ENCODE measurements at regions not wholly inside any gene's neighbourhood (a gene's known extent, or its start where the extent isn't known, plus 50 kb on each side); places are given as distances from the start of the nearest gene placed in this dataset.

DNA sequence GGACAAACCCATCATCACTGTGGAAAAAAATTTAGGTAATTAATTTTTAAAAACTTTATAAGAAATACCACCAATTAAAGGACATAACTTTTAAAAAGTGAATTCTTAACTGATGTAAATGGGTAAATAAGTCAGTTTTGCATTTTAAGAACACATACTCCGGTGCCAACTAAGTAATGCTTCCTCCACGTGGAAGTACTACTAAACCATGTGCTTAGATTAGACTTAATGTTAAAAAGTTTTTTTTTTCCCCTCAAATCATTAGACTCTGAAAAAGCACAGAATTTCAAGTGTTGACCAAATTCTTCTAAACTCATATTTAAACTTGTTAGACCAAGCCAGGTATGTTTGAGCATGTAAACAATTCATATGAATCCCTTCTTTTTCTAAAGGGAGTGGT lies 242.0 kb downstream of the NFKBIZ start:
- H3K27ac ChIP-seq (ENCODE audit: insufficient read depth, low read length): no peak overlapping the region
- no peak for DNase-seq (ENCODE audit: low read depth in 2 of 2)
- H3K4me1 ChIP-seq (ENCODE audit: control insufficient read depth, extremely low read depth, insufficient read depth, low read length): no peaks in the 10 kb centered on the region
- TF ChIP-seq, protein P1, sequence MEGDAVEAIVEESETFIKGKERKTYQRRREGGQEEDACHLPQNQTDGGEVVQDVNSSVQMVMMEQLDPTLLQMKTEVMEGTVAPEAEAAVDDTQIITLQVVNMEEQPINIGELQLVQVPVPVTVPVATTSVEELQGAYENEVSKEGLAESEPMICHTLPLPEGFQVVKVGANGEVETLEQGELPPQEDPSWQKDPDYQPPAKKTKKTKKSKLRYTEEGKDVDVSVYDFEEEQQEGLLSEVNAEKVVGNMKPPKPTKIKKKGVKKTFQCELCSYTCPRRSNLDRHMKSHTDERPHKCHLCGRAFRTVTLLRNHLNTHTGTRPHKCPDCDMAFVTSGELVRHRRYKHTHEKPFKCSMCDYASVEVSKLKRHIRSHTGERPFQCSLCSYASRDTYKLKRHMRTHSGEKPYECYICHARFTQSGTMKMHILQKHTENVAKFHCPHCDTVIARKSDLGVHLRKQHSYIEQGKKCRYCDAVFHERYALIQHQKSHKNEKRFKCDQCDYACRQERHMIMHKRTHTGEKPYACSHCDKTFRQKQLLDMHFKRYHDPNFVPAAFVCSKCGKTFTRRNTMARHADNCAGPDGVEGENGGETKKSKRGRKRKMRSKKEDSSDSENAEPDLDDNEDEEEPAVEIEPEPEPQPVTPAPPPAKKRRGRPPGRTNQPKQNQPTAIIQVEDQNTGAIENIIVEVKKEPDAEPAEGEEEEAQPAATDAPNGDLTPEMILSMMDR (conservative IDR thresholded peaks at IDR 0.05 in 1 of 2, IDR thresholded peaks at IDR 0.05 in 1 of 2; ENCODE audit: low read depth in 1 of 2, low read length in 2 of 2): no peak
- no peak for TF ChIP-seq EZH2 (IDR thresholded peaks at IDR 0.05; ENCODE audit: low read length, missing control alignments)
- no peaks in the 10 kb centered on the region for H3K9me3 ChIP-seq (ENCODE audit: control insufficient read depth, insufficient read depth, low read depth, low read length)
- no peaks in the 10 kb centered on the region for H3K27me3 ChIP-seq (ENCODE audit: control insufficient read depth, insufficient read depth, low read length)
- no peaks in the 10 kb centered on the region for H3K79me2 ChIP-seq (ENCODE audit: control insufficient read depth, insufficient read depth, low read length)
- H3K36me3 ChIP-seq (ENCODE audit: control insufficient read depth, insufficient read depth, low read length): no peaks in the 10 kb centered on the region
- H3K9ac ChIP-seq (ENCODE audit: insufficient read depth, low read length): no peak overlapping the region
- H3K4me2 ChIP-seq (ENCODE audit: extremely low read depth, insufficient read depth, low read length): no peak overlapping the region
- H4K20me1 ChIP-seq (ENCODE audit: control insufficient read depth, extremely low read depth, insufficient read depth, low read length): no peaks in the 10 kb centered on the region
- H2AFZ ChIP-seq (ENCODE audit: low read length): no peak overlapping the region
- H3K4me3 ChIP-seq (replicated peaks in 1 of 4; ENCODE audit: control extremely low read depth in 1 of 4, insufficient read depth in 1 of 4, low read depth in 3 of 4, low read length in 4 of 4): no peak overlapping the region

GRCh38 chr3:102092617-102093466 lies 243.5 kb downstream of the NFKBIZ start:
- Histone ChIP-seq H2AFZ (ENCODE audit: low read length) (no peak overlapping the region), H3K4me1 (ENCODE audit: control insufficient read depth, extremely low read depth, insufficient read depth, low read length) (no peaks in the 10 kb centered on the region), H4K20me1 (ENCODE audit: control insufficient read depth, extremely low read depth, insufficient read depth, low read length) (no peaks in the 10 kb centered on the region), H3K36me3 (ENCODE audit: control insufficient read depth, insufficient read depth, low read length) (no peaks in the 10 kb centered on the region), H3K27me3 (ENCODE audit: control insufficient read depth, insufficient read depth, low read length) (no peaks in the 10 kb centered on the region), H3K79me2 (ENCODE audit: control insufficient read depth, insufficient read depth, low read length) (no peaks in the 10 kb centered on the region), H3K4me2 (ENCODE audit: extremely low read depth, insufficient read depth, low read length) (no peak overlapping the region), H3K9me3 (ENCODE audit: control insufficient read depth, insufficient read depth, low read depth, low read length) (no peaks in the 10 kb centered on the region), H3K4me3 (replicated peaks in 1 of 4; ENCODE audit: control extremely low read depth in 1 of 4, insufficient read depth in 1 of 4, low read depth in 3 of 4, low read length in 4 of 4) (no peak overlapping the region), H3K27ac (ENCODE audit: insufficient read depth, low read length) (no peak overlapping the region), H3K9ac (ENCODE audit: insufficient read depth, low read length) (no peak overlapping the region)
- TF ChIP-seq, protein P1 (conservative IDR thresholded peaks at IDR 0.05 in 1 of 2, IDR thresholded peaks at IDR 0.05 in 1 of 2; ENCODE audit: low read depth in 1 of 2, low read length in 2 of 2): no peak
- TF ChIP-seq EZH2 (IDR thresholded peaks at IDR 0.05; ENCODE audit: low read length, missing control alignments): no peak
- DNase-seq (ENCODE audit: low read depth in 2 of 2): peak in 1 of 2 donors; percentile 90

DNA sequence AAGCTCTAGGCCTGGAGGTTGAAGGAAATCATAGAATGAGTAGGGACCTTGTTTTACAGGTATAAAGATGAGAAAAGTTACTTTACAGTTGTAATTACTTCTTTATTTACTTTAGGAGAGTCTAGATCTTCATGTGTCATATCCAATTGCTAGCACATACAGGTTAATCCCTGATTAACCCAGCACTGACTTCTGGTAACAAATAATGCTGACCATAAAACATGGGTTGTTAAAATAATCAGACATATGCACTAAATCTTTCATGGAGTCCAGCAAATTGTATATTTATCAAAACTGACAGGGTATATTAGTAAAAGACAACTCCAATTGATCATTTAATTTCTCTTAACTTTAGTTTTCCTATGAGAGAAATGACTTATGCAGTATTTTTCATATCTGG lies 245.2 kb downstream of the NFKBIZ start:
- H3K4me2 ChIP-seq (ENCODE audit: extremely low read depth, insufficient read depth, low read length): no peak overlapping the region

More for the DNA sequence above, 245.2 kb downstream of the NFKBIZ start:
- no peaks in the 10 kb centered on the region for H4K20me1 ChIP-seq (ENCODE audit: control insufficient read depth, extremely low read depth, insufficient read depth, low read length)
- H3K27ac ChIP-seq (ENCODE audit: insufficient read depth, low read length): no peak overlapping the region
- H3K4me1 ChIP-seq (ENCODE audit: control insufficient read depth, extremely low read depth, insufficient read depth, low read length): no peaks in the 10 kb centered on the region
- H3K9ac ChIP-seq (ENCODE audit: insufficient read depth, low read length): no peak overlapping the region
- no peaks in the 10 kb centered on the region for H3K27me3 ChIP-seq (ENCODE audit: control insufficient read depth, insufficient read depth, low read length)
- H3K79me2 ChIP-seq (ENCODE audit: control insufficient read depth, insufficient read depth, low read length): no peaks in the 10 kb centered on the region
- TF ChIP-seq, protein P1 (conservative IDR thresholded peaks at IDR 0.05 in 1 of 2, IDR thresholded peaks at IDR 0.05 in 1 of 2; ENCODE audit: low read depth in 1 of 2, low read length in 2 of 2): no peak
- DNase-seq (ENCODE audit: low read depth in 2 of 2): no peak
- H2AFZ ChIP-seq (ENCODE audit: low read length): no peak overlapping the region
- no peaks in the 10 kb centered on the region for H3K36me3 ChIP-seq (ENCODE audit: control insufficient read depth, insufficient read depth, low read length)
- H3K4me3 ChIP-seq (replicated peaks in 1 of 4; ENCODE audit: control extremely low read depth in 1 of 4, insufficient read depth in 1 of 4, low read depth in 3 of 4, low read length in 4 of 4): no peak overlapping the region
- H3K9me3 ChIP-seq (ENCODE audit: control insufficient read depth, insufficient read depth, low read depth, low read length): no peaks in the 10 kb centered on the region

Data from fibroblast of lung (primary cell).